AG10803 (cell line): ENCODE measurements at regions not wholly inside any gene's neighbourhood (a gene's known extent, or its start where the extent isn't known, plus 50 kb on each side); places are given as distances from the start of the nearest gene placed in this dataset.

Experiments used
- DNase-seq: peaks from one replicate; pipeline ENCODE4 v3.0.0; 2010; ENCODE audit warnings: low read depth
- H3K4me3 ChIP-seq: 2 replicates; pipeline ENCODE4 v1.5.1; 2011; ENCODE audit warnings: mild to moderate bottlenecking, low read length, control low read depth
- TF ChIP-seq, protein P1 (sequence below): conservative IDR thresholded peaks from 2 replicates; pipeline ENCODE4 v1.5.1; 2011; ENCODE audit warnings: mild to moderate bottlenecking, low read length, control low read depth, inconsistent platforms

DNA sequence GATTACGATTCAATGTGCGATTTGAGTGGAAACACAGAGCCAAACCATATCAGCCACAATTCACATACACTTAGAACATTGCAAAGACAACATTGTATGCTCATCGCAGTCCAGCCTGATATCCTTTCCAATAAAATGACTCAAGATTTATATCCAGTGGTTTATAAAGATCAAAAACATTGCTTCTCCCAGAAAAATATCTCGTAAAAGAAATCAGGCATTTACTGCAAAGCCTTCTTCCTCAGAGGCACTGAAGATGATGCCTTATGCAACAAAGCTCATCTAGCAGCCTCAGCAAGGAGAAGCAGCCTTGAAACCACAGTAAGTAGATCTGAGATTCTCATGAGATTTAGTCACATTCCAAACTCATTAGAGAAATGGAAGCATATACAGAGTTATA is 523.8 kb downstream of the ELAVL2 start:
- TF ChIP-seq, protein P1, sequence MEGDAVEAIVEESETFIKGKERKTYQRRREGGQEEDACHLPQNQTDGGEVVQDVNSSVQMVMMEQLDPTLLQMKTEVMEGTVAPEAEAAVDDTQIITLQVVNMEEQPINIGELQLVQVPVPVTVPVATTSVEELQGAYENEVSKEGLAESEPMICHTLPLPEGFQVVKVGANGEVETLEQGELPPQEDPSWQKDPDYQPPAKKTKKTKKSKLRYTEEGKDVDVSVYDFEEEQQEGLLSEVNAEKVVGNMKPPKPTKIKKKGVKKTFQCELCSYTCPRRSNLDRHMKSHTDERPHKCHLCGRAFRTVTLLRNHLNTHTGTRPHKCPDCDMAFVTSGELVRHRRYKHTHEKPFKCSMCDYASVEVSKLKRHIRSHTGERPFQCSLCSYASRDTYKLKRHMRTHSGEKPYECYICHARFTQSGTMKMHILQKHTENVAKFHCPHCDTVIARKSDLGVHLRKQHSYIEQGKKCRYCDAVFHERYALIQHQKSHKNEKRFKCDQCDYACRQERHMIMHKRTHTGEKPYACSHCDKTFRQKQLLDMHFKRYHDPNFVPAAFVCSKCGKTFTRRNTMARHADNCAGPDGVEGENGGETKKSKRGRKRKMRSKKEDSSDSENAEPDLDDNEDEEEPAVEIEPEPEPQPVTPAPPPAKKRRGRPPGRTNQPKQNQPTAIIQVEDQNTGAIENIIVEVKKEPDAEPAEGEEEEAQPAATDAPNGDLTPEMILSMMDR, result no peak
- DNase-seq, result no peak
- no peak overlapping the region for H3K4me3 ChIP-seq

DNA sequence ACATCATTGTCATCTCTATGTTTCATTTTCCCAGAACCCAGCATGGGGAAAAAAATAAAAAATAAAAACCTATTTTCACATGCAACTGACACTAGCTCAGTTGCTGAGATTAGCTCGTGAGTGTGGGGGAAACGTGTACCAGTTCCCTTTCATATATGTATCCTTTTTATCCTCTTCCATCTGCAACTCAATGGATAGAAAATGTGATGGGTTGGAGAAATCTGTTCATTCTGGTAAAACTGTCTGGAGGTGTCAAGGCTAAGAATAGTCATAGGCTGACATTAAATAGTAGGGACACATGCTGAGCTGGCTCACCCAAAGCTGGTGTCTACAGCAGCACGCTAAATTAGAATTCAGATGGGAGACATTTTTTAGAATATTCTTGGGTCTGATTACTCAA is 519.3 kb downstream of the ELAVL2 start:
- no peak overlapping the region for H3K4me3 ChIP-seq
- TF ChIP-seq, protein P1, result no peak
- no peak for DNase-seq

GRCh38 chr9:23307731-23308513 is 518.1 kb downstream of the ELAVL2 start:
- H3K4me3 ChIP-seq, result no peak overlapping the region
- no peak for DNase-seq
- TF ChIP-seq, protein P1, result no peak

- DNase-seq, result no peak
- H3K4me3 ChIP-seq, result no peak overlapping the region
- TF ChIP-seq, protein P1, result no peak
Measured at GRCh38 chr9:23309800-23310199, 516.2 kb downstream of the ELAVL2 start.

- TF ChIP-seq, protein P1, result no peak
- DNase-seq, result no peak
- H3K4me3 ChIP-seq, result no peak overlapping the region
Measured at GRCh38 chr9:23314247-23314646, 511.8 kb downstream of the ELAVL2 start.

DNA sequence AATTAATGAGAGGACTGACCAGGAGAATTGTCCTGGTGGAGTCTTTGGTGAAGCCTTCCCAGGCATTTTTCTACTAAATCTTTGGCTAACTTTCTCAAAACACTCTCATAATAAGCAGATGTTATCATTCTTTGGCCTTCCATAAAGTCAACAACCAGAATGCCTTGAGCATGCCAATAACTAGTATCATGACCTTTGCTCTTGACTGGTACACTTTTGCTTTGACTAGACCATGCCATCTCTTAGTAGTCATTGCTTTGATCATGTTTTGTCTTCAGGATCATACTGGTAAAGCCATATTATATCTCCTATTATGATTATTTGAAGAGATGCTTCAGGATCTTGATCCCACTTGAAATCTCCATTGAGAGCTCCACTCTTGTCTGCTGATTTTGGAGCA is 506.9 kb downstream of the ELAVL2 start:
- DNase-seq, result no peak
- H3K4me3 ChIP-seq, result no peak overlapping the region
- TF ChIP-seq, protein P1, result no peak

- no peak for DNase-seq
- TF ChIP-seq, protein P1, result no peak
- H3K4me3 ChIP-seq, result no peak overlapping the region
Measured at GRCh38 chr9:23321049-23321448, 505.0 kb downstream of the ELAVL2 start.
